IPS-NIHi7 (cell line): ENCODE measurements at regions not wholly inside any gene's neighbourhood (a gene's known extent, or its start where the extent isn't known, plus 50 kb on each side); places are given as distances from the start of the nearest gene placed in this dataset.

Experiments used
- DNase-seq: peaks from one replicate; pipeline ENCODE4 v3.0.0; 2012; ENCODE audit warnings: mixed read lengths; ENCODE audit errors: extremely low spot score

GRCh38 chr1:239008568-239008967 lies 377.8 kb upstream of the CHRM3 start:
- DNase-seq = no peak

GRCh38 chr1:239006276-239006675 lies 380.1 kb upstream of the CHRM3 start:
- no peak for DNase-seq

- no peak for DNase-seq
These were observed 386.4 kb upstream of the CHRM3 start for GRCh38 chr1:238999944-239000343.

GRCh38 chr1:238998577-238998976 lies 387.8 kb upstream of the CHRM3 start:
- no peak for DNase-seq

GRCh38 chr1:238991765-238992495 lies 394.4 kb upstream of the CHRM3 start:
- no peak for DNase-seq

- DNase-seq = no peak
These were observed 401.1 kb upstream of the CHRM3 start for GRCh38 chr1:238985312-238985711.

- DNase-seq = no peak
These were observed 403.6 kb upstream of the CHRM3 start for GRCh38 chr1:238982736-238983135.

- DNase-seq = no peak
These were observed 404.9 kb upstream of the CHRM3 start for GRCh38 chr1:238981317-238981933.

GRCh38 chr1:238980053-238980452 lies 406.3 kb upstream of the CHRM3 start:
- DNase-seq = no peak

GRCh38 chr1:238964631-238965030 lies 421.7 kb upstream of the CHRM3 start:
- DNase-seq = no peak

- DNase-seq = no peak
These were observed 423.4 kb upstream of the CHRM3 start for GRCh38 chr1:238962941-238963340.

GRCh38 chr1:238961790-238962189 lies 424.6 kb upstream of the CHRM3 start:
- no peak for DNase-seq

- no peak for DNase-seq
These were observed 426.3 kb upstream of the CHRM3 start for GRCh38 chr1:238960071-238960470.

GRCh38 chr1:238955934-238956333 lies 430.4 kb upstream of the CHRM3 start:
- no peak for DNase-seq

- no peak for DNase-seq
These were observed 431.5 kb upstream of the CHRM3 start for GRCh38 chr1:238954865-238955264.

- no peak for DNase-seq
These were observed 432.8 kb upstream of the CHRM3 start for GRCh38 chr1:238953448-238954010.

- peak; percentile 27 for DNase-seq
These were observed 434.6 kb upstream of the CHRM3 start for GRCh38 chr1:238951809-238952208.

GRCh38 chr1:238950784-238951183 lies 435.6 kb upstream of the CHRM3 start:
- DNase-seq = no peak

- no peak for DNase-seq
These were observed 436.4 kb upstream of the CHRM3 start for GRCh38 chr1:238950017-238950416.

GRCh38 chr1:238944028-238944427 lies 442.3 kb upstream of the CHRM3 start:
- peak; percentile 10 for DNase-seq

- no peak for DNase-seq
These were observed 458.5 kb upstream of the CHRM3 start for GRCh38 chr1:238927899-238928298.

GRCh38 chr1:238916828-238917227 lies 469.5 kb upstream of the CHRM3 start:
- no peak for DNase-seq

- no peak for DNase-seq
These were observed 472.0 kb upstream of the CHRM3 start for GRCh38 chr1:238914346-238914745.
